MM.1S (cell line): ENCODE measurements at regions not wholly inside any gene's neighbourhood (a gene's known extent, or its start where the extent isn't known, plus 50 kb on each side); places are given as distances from the start of the nearest gene placed in this dataset.

ENCODE experiments used
- DNase-seq: peaks from one replicate; pipeline ENCODE4 v3.0.0-alpha.2; 2015
- H2AFZ ChIP-seq: fragments of 300-600 bp; sonication (generic); 2 replicates; pipeline ENCODE4 v1.6.0; 2016; ENCODE audit warnings: antibody characterized with exemption, low read length
- H3F3A ChIP-seq: fragments of 300-600 bp; sonication (generic); 2 replicates; pipeline ENCODE4 v1.6.1; 2016; ENCODE audit warnings: mild to moderate bottlenecking, antibody characterized with exemption, low read length, moderate library complexity, mixed read lengths; ENCODE audit not compliant: insufficient read depth
- H3K27ac ChIP-seq: fragments of 300-600 bp; sonication (generic); 2 replicates; pipeline ENCODE4 v1.5.1; 2016; ENCODE audit warnings: mild to moderate bottlenecking, low read length
- H3K27me3 ChIP-seq: fragments of 300-600 bp; sonication (generic); replicated peaks from 2 replicates; pipeline ENCODE4 v1.6.0; 2016; ENCODE audit warnings: low read length; ENCODE audit not compliant: insufficient read depth
- H3K36me3 ChIP-seq: fragments of 300-600 bp; sonication (generic); replicated peaks from 2 replicates; pipeline ENCODE4 v1.6.1; 2016; ENCODE audit warnings: mild to moderate bottlenecking, low read length, mixed read lengths; ENCODE audit not compliant: insufficient read depth
- H3K4me1 ChIP-seq: fragments of 300-600 bp; sonication (generic); 2 replicates; pipeline ENCODE4 v1.6.1; 2016; ENCODE audit warnings: low read length, mixed read lengths
- H3K4me2 ChIP-seq: fragments of 300-600 bp; sonication (generic); 2 replicates; pipeline ENCODE4 v1.6.0; 2016; ENCODE audit warnings: low read depth, low read length
- H3K4me3 ChIP-seq: fragments of 300-600 bp; sonication (generic); 2 replicates; pipeline ENCODE4 v1.5.1; 2016; ENCODE audit warnings: low read length, mixed read lengths
- H3K79me2 ChIP-seq: fragments of 300-600 bp; sonication (generic); 2 replicates; pipeline ENCODE4 v1.6.1; 2016; ENCODE audit warnings: mixed run types, low read length, mixed read lengths
- H3K9ac ChIP-seq: fragments of 300-600 bp; sonication (generic); 2 replicates; pipeline ENCODE4 v1.6.1; 2016; ENCODE audit warnings: low read length, mixed read lengths
- H3K9me2 ChIP-seq: fragments of 300-600 bp; sonication (generic); replicated peaks from 2 replicates; pipeline ENCODE4 v1.6.1; 2016; ENCODE audit warnings: mild to moderate bottlenecking, low read length, mixed read lengths; ENCODE audit not compliant: insufficient read depth
- H3K9me3 ChIP-seq: fragments of 300-600 bp; sonication (generic); replicated peaks from 2 replicates; pipeline ENCODE4 v1.6.1; 2016; ENCODE audit warnings: mild to moderate bottlenecking, low read length, mixed read lengths; ENCODE audit not compliant: insufficient read depth
- H4K20me1 ChIP-seq: fragments of 300-600 bp; sonication (generic); 2 replicates; pipeline ENCODE4 v1.6.1; 2016; ENCODE audit warnings: mild to moderate bottlenecking, low read length, moderate library complexity, mixed read lengths; ENCODE audit not compliant: insufficient read depth
- CTCF ChIP-seq: fragments of 300-600 bp; sonication (generic); IDR thresholded peaks from 2 replicates; pipeline ENCODE4 v1.5.1; 2016; ENCODE audit warnings: antibody characterized with exemption, low read length, mixed read lengths
- EZH2 ChIP-seq: fragments of 300-600 bp; sonication (generic); optimal IDR thresholded peaks from 2 replicates; pipeline ENCODE3; 2017; ENCODE audit warnings: low read depth, mild to moderate bottlenecking, antibody characterized with exemption, low read length, mixed read lengths
- EZH2phosphoT487 ChIP-seq: fragments of 300-600 bp; sonication (generic); IDR thresholded peaks from 2 replicates; pipeline ENCODE4 v1.6.1; 2018; ENCODE audit warnings: antibody characterized with exemption, low read length

- no peaks in the 10 kb centered on the region for H3K9me2 ChIP-seq
Observed at GRCh38 chr4:81522711-81523110, 51.0 kb upstream of the RASGEF1B start.

GRCh38 chr4:81521708-81522107 is 50.0 kb upstream of the RASGEF1B start:
- peaks cover 9% of the 10 kb centered on the region; the same call in 1 of the 2 replicates for H3K4me1 ChIP-seq
- no peak for TF ChIP-seq EZH2phosphoT487
- no peak for TF ChIP-seq EZH2
- no peak for TF ChIP-seq CTCF
- H3K9ac ChIP-seq = no peak overlapping the region

More at GRCh38 chr4:81522711-81523110, 51.0 kb upstream of the RASGEF1B start:
- H3K9ac ChIP-seq = no peak overlapping the region
- H3K9me3 ChIP-seq = no peaks in the 10 kb centered on the region
- no peak overlapping the region for H3K4me3 ChIP-seq
- no peaks in the 10 kb centered on the region for H3K36me3 ChIP-seq
- no peaks in the 10 kb centered on the region for H3K27me3 ChIP-seq
- H3K79me2 ChIP-seq = no peaks in the 10 kb centered on the region
- no peaks in the 10 kb centered on the region for H4K20me1 ChIP-seq
- H2AFZ ChIP-seq = no peak overlapping the region
- peaks cover 9% of the 10 kb centered on the region; the same call in 1 of the 2 replicates for H3K4me1 ChIP-seq
- DNase-seq = no peak
- H3F3A ChIP-seq = peaks cover 10% of the 10 kb centered on the region
- TF ChIP-seq EZH2 (no peak), EZH2phosphoT487 (no peak), CTCF (no peak)
- no peak overlapping the region for H3K27ac ChIP-seq
- H3K4me2 ChIP-seq = no peak overlapping the region

More at GRCh38 chr4:81521708-81522107, 50.0 kb upstream of the RASGEF1B start:
- no peak overlapping the region for H3K4me2 ChIP-seq
- no peaks in the 10 kb centered on the region for H3K9me3 ChIP-seq
- no peaks in the 10 kb centered on the region for H3K36me3 ChIP-seq
- DNase-seq = no peak
- H3K4me3 ChIP-seq = no peak overlapping the region
- H3F3A ChIP-seq = peaks cover 10% of the 10 kb centered on the region
- no peak overlapping the region for H3K27ac ChIP-seq
- H2AFZ ChIP-seq = no peak overlapping the region
- no peaks in the 10 kb centered on the region for H3K27me3 ChIP-seq
- H4K20me1 ChIP-seq = no peaks in the 10 kb centered on the region
- H3K79me2 ChIP-seq = no peaks in the 10 kb centered on the region
- no peaks in the 10 kb centered on the region for H3K9me2 ChIP-seq
